Vagina (tissue), 2 donors: ENCODE measurements at regions not wholly inside any gene's neighbourhood (a gene's known extent, or its start where the extent isn't known, plus 50 kb on each side); places are given as distances from the start of the nearest gene placed in this dataset.

ENCODE experiments used
- CTCF ChIP-seq, 3 experiments: fragments of 450-650 bp in 2 of 3; fragments of 200-600 bp in 1 of 3; sonication (generic) in 1 of 3; IDR thresholded peaks; one replicate each; pipeline ENCODE4 v1.5.1; 2017 to 2019; ENCODE audit warnings: antibody characterized with exemption in 3 of 3, mild to moderate bottlenecking in 2 of 3, moderate library complexity in 2 of 3
- POLR2A ChIP-seq, 2 donors: fragments of 450-650 bp; IDR thresholded peaks; one replicate each; pipeline ENCODE4 v1.6.1; 2017; ENCODE audit warnings: antibody characterized with exemption in 2 of 2, mild to moderate bottlenecking in 2 of 2, moderate library complexity in 2 of 2

- TF ChIP-seq POLR2A (IDR thresholded peaks at IDR 0.05) (no peak), CTCF (IDR thresholded peaks at IDR 0.05) (no peak)
Observed at GRCh38 chr2:48812416-48812815, 56.9 kb upstream of the LHCGR start.
